Thymus (tissue), 11 donors: ENCODE measurements at regions not wholly inside any gene's neighbourhood (a gene's known extent, or its start where the extent isn't known, plus 50 kb on each side); places are given as distances from the start of the nearest gene placed in this dataset.

Experiments used
- DNase-seq, 9 donors: peaks; one replicate each; pipeline ENCODE4 v3.0.0-alpha.2; 2013; ENCODE audit warnings: low spot score in 9 of 9, low read depth in 6 of 9, missing footprints in 1 of 9
- H3K27ac ChIP-seq, 2 donors: one replicate each; pipeline ENCODE4 v1.5.1; 2013; ENCODE audit warnings: control low read depth in 1 of 2, low read depth in 1 of 2, low read length in 1 of 2, mild to moderate bottlenecking in 1 of 2, moderate library complexity in 1 of 2
- H3K27me3 ChIP-seq, 2 donors: one replicate each; pipeline ENCODE4 v1.5.1; 2013; ENCODE audit warnings: low read length in 1 of 2; ENCODE audit not compliant: control insufficient read depth in 2 of 2, insufficient read depth in 1 of 2
- H3K36me3 ChIP-seq, 2 donors: one replicate each; pipeline ENCODE4 v1.5.1; 2013; ENCODE audit warnings: low read length in 1 of 2, mild to moderate bottlenecking in 1 of 2, moderate library complexity in 1 of 2; ENCODE audit not compliant: control insufficient read depth in 2 of 2, insufficient read depth in 2 of 2
- H3K4me1 ChIP-seq, 2 donors: one replicate each; pipeline ENCODE4 v1.5.1; 2013; ENCODE audit warnings: low read length in 2 of 2; ENCODE audit not compliant: control insufficient read depth in 2 of 2, insufficient read depth in 2 of 2
- H3K4me3 ChIP-seq, 2 donors: one replicate each; pipeline ENCODE4 v1.5.1; 2013; ENCODE audit warnings: low read length in 2 of 2, control low read depth in 1 of 2, mild to moderate bottlenecking in 1 of 2
- H3K9me3 ChIP-seq, 2 donors: one replicate each; pipeline ENCODE4 v1.5.1; 2013; ENCODE audit warnings: low read length in 1 of 2, mild to moderate bottlenecking in 1 of 2; ENCODE audit not compliant: control insufficient read depth in 2 of 2, insufficient read depth in 1 of 2
- WGBS: extraction: QIAGEN DNeasy Blood & Tissue Kit; methylation state at CpG from one replicate; pipeline ENCODE4 v1.1.7; 2013; 5-methylcytosine and 5-hydroxymethylcytosine counted together
- donor health status: healthy.

DNA sequence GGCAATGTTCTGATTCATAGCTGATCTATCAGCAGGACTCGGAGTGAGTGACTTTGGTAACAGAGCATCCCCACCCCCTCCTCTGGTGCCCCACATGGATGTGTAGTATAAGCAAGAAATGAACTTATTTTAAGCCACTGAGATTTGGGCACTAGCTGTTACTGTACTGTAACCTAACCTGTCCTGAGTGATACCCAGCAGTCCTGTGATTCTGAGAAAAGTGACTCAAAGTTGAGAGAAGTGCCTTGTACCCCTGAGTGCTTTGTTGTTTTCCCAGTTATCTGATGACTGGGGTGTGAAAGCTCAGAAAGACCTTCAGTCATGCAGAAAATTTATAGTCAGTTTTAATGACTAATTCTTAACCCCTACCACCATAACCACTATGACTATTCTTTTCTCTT, 439.9 kb upstream of the RBMS3 start:
- 96% methylated on average over 1 of the region's 1 CpG for WGBS
- no peak overlapping the region for H3K4me3 ChIP-seq
- H3K27me3 ChIP-seq, result no peaks in the 10 kb centered on the region
- no peaks in the 10 kb centered on the region for H3K4me1 ChIP-seq
- no peak for DNase-seq
- H3K9me3 ChIP-seq, result no peaks in the 10 kb centered on the region
- H3K36me3 ChIP-seq, result no peaks in the 10 kb centered on the region
- no peak overlapping the region for H3K27ac ChIP-seq

DNA sequence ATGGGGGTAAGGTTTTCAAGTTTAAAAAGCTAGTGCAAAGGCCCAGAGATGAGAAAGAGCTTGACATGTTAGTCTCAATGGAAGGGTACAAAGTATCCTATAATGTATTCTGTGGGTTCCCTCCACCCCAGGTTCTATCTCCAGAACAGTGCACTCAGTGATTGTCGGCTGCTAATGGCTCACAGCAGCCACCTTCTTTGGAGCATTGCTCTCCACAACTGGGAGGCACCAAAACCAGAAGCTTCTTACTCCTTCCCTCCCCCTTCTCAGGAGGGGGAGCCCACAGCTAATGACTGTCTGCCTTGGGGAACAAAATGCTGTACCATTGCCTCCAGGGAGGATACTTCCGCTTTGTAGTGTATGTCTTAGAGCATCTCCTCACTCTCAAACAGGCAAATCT, 439.4 kb upstream of the RBMS3 start:
- Histone ChIP-seq H3K9me3 (no peaks in the 10 kb centered on the region), H3K27me3 (no peaks in the 10 kb centered on the region), H3K4me1 (no peaks in the 10 kb centered on the region), H3K27ac (no peak overlapping the region), H3K4me3 (no peak overlapping the region), H3K36me3 (no peaks in the 10 kb centered on the region)
- no peak for DNase-seq
- 50% methylated on average over 2 of the region's 2 CpGs for WGBS

DNA sequence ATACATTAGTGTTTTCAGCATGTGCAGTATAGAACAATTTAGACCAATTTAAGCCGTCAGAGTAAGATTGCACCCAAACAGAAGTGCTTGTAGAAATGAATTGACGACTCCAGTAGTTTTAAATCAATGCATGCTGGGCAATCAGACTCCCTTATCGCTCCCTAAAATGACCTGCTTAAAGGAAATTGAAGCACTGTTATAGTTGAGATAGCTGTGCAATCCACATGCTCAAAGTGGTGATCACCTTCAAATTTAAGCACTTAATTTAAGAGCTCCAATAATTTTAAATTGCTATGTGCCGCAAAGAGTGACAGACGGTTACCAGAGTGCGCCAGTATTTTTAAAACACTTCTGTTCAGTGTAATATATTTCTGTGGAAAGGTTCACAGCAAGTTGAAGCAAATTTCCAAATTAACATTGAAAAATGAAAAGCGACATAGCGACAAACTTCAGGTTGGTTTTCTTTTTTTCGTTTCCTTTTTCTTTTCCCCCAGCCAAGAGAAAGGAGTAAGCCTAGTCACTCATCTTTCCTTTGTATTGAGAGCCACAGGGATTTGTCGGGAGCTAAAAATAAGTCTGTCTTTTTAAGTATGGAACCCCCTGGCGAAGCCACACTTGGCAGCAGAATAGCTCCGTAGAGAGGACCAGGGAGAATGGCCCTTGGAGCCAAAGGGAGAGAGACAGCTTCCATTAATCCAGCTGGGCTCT, 436.4 kb upstream of the RBMS3 start:
- no peak overlapping the region for H3K4me3 ChIP-seq
- WGBS, result 97% methylated on average over 12 of the region's 12 CpGs
- no peaks in the 10 kb centered on the region for H3K9me3 ChIP-seq
- H3K27me3 ChIP-seq, result no peaks in the 10 kb centered on the region
- no peaks in the 10 kb centered on the region for H3K36me3 ChIP-seq
- H3K4me1 ChIP-seq, result no peaks in the 10 kb centered on the region
- H3K27ac ChIP-seq, result no peak overlapping the region
- DNase-seq, result no peak

DNA sequence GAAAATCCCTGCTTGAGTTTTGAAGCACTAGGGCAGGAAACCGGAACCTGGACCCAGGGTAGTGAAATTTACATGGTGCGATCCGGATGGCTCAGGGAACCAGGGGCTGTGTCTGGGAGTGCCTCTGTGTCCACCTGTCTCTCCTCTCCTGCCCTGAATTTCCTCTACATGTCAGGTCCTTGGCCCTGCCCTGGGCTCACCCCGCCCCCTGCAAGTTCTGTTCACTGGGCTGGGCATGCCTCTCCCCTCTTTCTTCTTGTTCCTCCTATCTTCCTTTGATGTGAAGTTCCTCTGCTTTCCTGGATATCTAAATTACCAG, 435.9 kb upstream of the RBMS3 start:
- no peaks in the 10 kb centered on the region for H3K27me3 ChIP-seq
- WGBS, result 93% methylated on average over 4 of the region's 4 CpGs

DNA sequence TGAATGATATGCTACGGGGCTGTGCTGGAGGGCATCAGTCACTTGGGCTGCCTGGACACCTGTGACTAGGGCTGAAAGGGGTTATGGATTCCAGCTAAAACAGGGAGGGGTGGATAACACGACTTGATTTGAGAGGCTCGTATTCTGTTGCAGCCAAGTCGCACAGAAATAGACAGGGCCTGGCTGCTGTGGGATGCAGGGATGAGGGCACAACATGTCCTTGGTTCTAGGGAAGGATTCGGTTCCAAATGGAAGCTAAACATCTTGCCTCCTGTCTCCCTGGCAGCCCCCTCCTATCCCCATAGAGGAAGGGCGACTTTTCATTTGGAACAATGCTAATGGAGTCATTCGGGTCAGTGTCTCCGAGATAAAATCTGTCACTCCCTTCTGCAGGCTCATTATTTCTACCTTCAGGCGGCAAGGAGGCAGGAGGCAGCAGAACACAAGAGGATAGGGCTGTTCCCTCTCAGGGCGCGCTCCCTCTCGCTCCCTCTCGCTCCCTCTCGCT, 433.8 kb upstream of the RBMS3 start:
- Histone ChIP-seq H3K36me3 (no peaks in the 10 kb centered on the region), H3K27me3 (no peaks in the 10 kb centered on the region), H3K27ac (no peak overlapping the region), H3K4me1 (no peaks in the 10 kb centered on the region), H3K9me3 (no peaks in the 10 kb centered on the region), H3K4me3 (no peak overlapping the region)
- DNase-seq, result no peak
- 95% methylated on average over 14 of the region's 14 CpGs for WGBS

More for the DNA sequence above, 435.9 kb upstream of the RBMS3 start:
- H3K4me1 ChIP-seq, result no peaks in the 10 kb centered on the region
- H3K9me3 ChIP-seq, result no peaks in the 10 kb centered on the region
- H3K4me3 ChIP-seq, result no peak overlapping the region
- DNase-seq, result no peak
- no peak overlapping the region for H3K27ac ChIP-seq
- H3K36me3 ChIP-seq, result no peaks in the 10 kb centered on the region

GRCh38 chr3:28847736-28848135, 433.1 kb upstream of the RBMS3 start:
- no peak overlapping the region for H3K4me3 ChIP-seq
- WGBS, result 94% methylated on average over 4 of the region's 4 CpGs
- H3K27ac ChIP-seq, result no peak overlapping the region
- DNase-seq, result no peak
- H3K36me3 ChIP-seq, result no peaks in the 10 kb centered on the region
- H3K27me3 ChIP-seq, result no peaks in the 10 kb centered on the region
- H3K9me3 ChIP-seq, result no peaks in the 10 kb centered on the region
- H3K4me1 ChIP-seq, result no peaks in the 10 kb centered on the region

GRCh38 chr3:28850186-28850585, 430.7 kb upstream of the RBMS3 start:
- no peak overlapping the region for H3K27ac ChIP-seq
- WGBS, result 97% methylated on average over 1 of the region's 1 CpG
- no peaks in the 10 kb centered on the region for H3K9me3 ChIP-seq
- no peak overlapping the region for H3K4me3 ChIP-seq
- no peaks in the 10 kb centered on the region for H3K27me3 ChIP-seq
- H3K36me3 ChIP-seq, result no peaks in the 10 kb centered on the region
- no peak for DNase-seq
- H3K4me1 ChIP-seq, result no peaks in the 10 kb centered on the region

DNA sequence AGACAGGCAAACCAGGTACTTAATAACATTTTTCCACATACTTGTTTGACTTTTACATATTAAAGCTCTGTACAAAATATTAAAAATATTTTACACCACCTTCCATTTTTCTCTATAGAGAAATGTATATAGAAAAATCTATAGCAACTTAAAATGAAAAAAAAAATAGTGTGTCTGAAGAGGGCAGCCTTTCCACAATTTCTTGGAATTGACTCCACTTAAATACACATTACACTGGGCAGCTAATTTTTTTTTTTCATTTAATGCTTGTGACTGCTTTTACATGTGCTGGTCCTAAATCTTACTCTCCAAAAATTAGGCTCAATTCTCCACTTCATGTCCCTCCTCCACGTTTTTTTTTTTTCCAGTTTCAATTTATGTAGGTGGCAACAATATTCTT, 427.0 kb upstream of the RBMS3 start:
- Histone ChIP-seq H3K4me3 (no peak overlapping the region), H3K27me3 (no peaks in the 10 kb centered on the region), H3K27ac (no peak overlapping the region), H3K36me3 (no peaks in the 10 kb centered on the region), H3K4me1 (no peaks in the 10 kb centered on the region), H3K9me3 (no peaks in the 10 kb centered on the region)
- no peak for DNase-seq
- WGBS, result 80% methylated on average over 1 of the region's 1 CpG

DNA sequence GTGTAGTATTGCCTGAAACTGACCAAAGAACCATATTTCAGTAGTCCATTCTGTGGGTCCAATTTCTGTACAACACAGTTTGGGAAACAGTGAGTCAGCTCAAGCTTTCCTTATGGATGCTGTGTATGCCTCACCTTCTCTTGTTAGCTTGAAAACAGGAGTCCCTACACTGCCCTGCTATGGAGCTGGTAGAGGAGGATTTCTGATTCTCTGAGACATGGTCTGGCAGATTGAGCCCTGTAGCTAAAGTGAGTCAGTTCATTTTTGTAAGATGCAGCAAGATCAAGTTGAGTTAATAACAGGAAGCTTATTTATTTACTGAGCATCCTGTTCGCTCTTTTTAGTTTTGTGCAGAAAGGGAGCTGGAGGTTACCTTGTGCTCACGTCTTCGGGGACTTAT, 424.1 kb upstream of the RBMS3 start:
- 76% methylated on average over 3 of the region's 3 CpGs for WGBS
- H3K4me3 ChIP-seq, result no peak overlapping the region
- DNase-seq, result no peak
- H3K4me1 ChIP-seq, result no peaks in the 10 kb centered on the region
- H3K27ac ChIP-seq, result no peak overlapping the region
- H3K9me3 ChIP-seq, result no peaks in the 10 kb centered on the region
- H3K36me3 ChIP-seq, result no peaks in the 10 kb centered on the region
- H3K27me3 ChIP-seq, result no peaks in the 10 kb centered on the region

DNA sequence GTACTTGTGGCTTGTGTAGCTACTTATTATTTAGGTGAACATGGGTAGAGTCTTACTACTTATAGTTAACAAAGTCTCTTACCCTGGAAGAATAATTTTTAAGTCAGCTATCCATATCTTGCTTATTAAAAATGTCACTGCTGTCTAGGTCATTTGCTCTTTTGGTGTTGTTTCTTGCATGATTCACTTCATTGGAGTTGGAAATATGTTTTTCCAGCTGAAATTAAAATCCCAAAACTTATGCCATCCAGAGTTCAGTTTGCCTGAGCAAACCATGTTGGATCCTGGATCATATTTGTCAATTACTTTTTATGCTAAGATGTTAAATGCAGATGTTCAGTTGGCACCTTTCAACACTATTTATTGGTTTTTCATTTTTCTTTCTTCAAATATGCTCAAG, 421.0 kb upstream of the RBMS3 start:
- Histone ChIP-seq H3K9me3 (no peaks in the 10 kb centered on the region), H3K36me3 (no peaks in the 10 kb centered on the region), H3K27me3 (no peaks in the 10 kb centered on the region), H3K4me1 (no peaks in the 10 kb centered on the region), H3K4me3 (no peak overlapping the region), H3K27ac (no peak overlapping the region)
- DNase-seq, result no peak
